Umbilical cord (tissue), 1 donor: ENCODE measurements at regions not wholly inside any gene's neighbourhood (a gene's known extent, or its start where the extent isn't known, plus 50 kb on each side); places are given as distances from the start of the nearest gene placed in this dataset.

Experiments used
- DNase-seq: peaks from one replicate; pipeline ENCODE4 v3.0.0-alpha.2; 2015; ENCODE audit warnings: low spot score

- no peak for DNase-seq
Measured at GRCh38 chr20:54272901-54273488, 65.1 kb downstream of the PFDN4 start.

GRCh38 chr20:54275359-54276111 lies 67.6 kb downstream of the PFDN4 start:
- no peak for DNase-seq

GRCh38 chr20:54276577-54277169 lies 68.8 kb downstream of the PFDN4 start:
- no peak for DNase-seq

- DNase-seq: no peak
Measured at GRCh38 chr20:54278262-54278661, 70.4 kb downstream of the PFDN4 start.

- no peak for DNase-seq
Measured at GRCh38 chr20:54282625-54283024, 74.7 kb downstream of the PFDN4 start.

- DNase-seq: no peak
Measured at GRCh38 chr20:54283253-54283652, 75.4 kb downstream of the PFDN4 start.

GRCh38 chr20:54284928-54285704 lies 77.2 kb downstream of the PFDN4 start:
- no peak for DNase-seq

GRCh38 chr20:54290636-54291035 lies 82.7 kb downstream of the PFDN4 start:
- DNase-seq: no peak

- DNase-seq: no peak
Measured at GRCh38 chr20:54291339-54292010, 83.6 kb downstream of the PFDN4 start.

GRCh38 chr20:54292185-54292584 lies 84.3 kb downstream of the PFDN4 start:
- DNase-seq: no peak

GRCh38 chr20:54293526-54293925 lies 85.6 kb downstream of the PFDN4 start:
- DNase-seq: no peak

GRCh38 chr20:54294094-54294493 lies 86.2 kb downstream of the PFDN4 start:
- DNase-seq: no peak

- DNase-seq: no peak
Measured at GRCh38 chr20:54295686-54296085, 87.8 kb downstream of the PFDN4 start.

- no peak for DNase-seq
Measured at GRCh38 chr20:54305421-54305820, 97.5 kb downstream of the PFDN4 start.

GRCh38 chr20:54306985-54307710 lies 99.3 kb downstream of the PFDN4 start:
- no peak for DNase-seq

GRCh38 chr20:54308804-54309203 lies 100.9 kb downstream of the PFDN4 start:
- DNase-seq: no peak

- no peak for DNase-seq
Measured at GRCh38 chr20:54318892-54319291, 111.0 kb downstream of the PFDN4 start.

- peak; percentile 70 for DNase-seq
Measured at GRCh38 chr20:54320148-54320607, 112.3 kb downstream of the PFDN4 start.

- no peak for DNase-seq
Measured at GRCh38 chr20:54321352-54322087, 113.6 kb downstream of the PFDN4 start.

GRCh38 chr20:54323227-54323734 lies 115.4 kb downstream of the PFDN4 start:
- peak; percentile 9 for DNase-seq
